AG04449 (cell line): ENCODE measurements at regions not wholly inside any gene's neighbourhood (a gene's known extent, or its start where the extent isn't known, plus 50 kb on each side); places are given as distances from the start of the nearest gene placed in this dataset.

Experiments used
- CTCF ChIA-PET: fragments of 350-600 bp; formaldehyde crosslinking; extraction: SDS; loops from one replicate; lab custom pipeline; 2021; ENCODE audit warnings: antibody characterized with exemption; lab: Yijun Ruan, JAX
- POLR2A ChIA-PET: fragments of 400-600, 350-600 bp; formaldehyde crosslinking; extraction: SDS; loops from one replicate; lab custom pipeline; 2020; ENCODE audit warnings: antibody characterized with exemption, inconsistent platforms; lab: Yijun Ruan, JAX
- DNase-seq: peaks from one replicate; pipeline ENCODE4 v3.0.0-alpha.2; 2010; ENCODE audit warnings: low read depth, low spot score
- H3K4me3 ChIP-seq: 2 replicates; pipeline ENCODE4 v1.5.1; 2011; ENCODE audit warnings: low read depth, mild to moderate bottlenecking, control low read depth, low read length
- CTCF ChIP-seq: IDR thresholded peaks from one replicate; pipeline ENCODE4 v1.5.1; 2011; ENCODE audit warnings: mild to moderate bottlenecking, moderate library complexity, low read length, control low read depth, inconsistent platforms; ENCODE audit not compliant: insufficient read depth; ENCODE audit errors: missing control alignments

- no peak for TF ChIP-seq CTCF
- CTCF ChIA-PET = interaction anchor here (1.1 kb wide), 1 partner anchor 99 kb away, joined by 3 read pairs; no protein-coding TSS in a partner anchor
- POLR2A ChIA-PET = no interaction called here
These were observed 155.4 kb downstream of the TLR5 start for GRCh38 chr1:222987674-222988076.

GRCh38 chr1:222989443-222989842, 153.6 kb downstream of the TLR5 start:
- DNase-seq = no peak
- CTCF ChIA-PET = no interaction called here
- TF ChIP-seq CTCF = no peak
- no peak overlapping the region for H3K4me3 ChIP-seq
- POLR2A ChIA-PET = no interaction called here

More at GRCh38 chr1:222987674-222988076, 155.4 kb downstream of the TLR5 start:
- no peak for DNase-seq
- H3K4me3 ChIP-seq = no peak overlapping the region

- CTCF ChIA-PET = no interaction called here
- no peak for DNase-seq
- POLR2A ChIA-PET = no interaction called here
These were observed 151.9 kb downstream of the TLR5 start for GRCh38 chr1:222991177-222991576.

GRCh38 chr1:222991908-222992307, 151.1 kb downstream of the TLR5 start:
- DNase-seq = no peak
- H3K4me3 ChIP-seq = no peak overlapping the region
- TF ChIP-seq CTCF = no peak
- POLR2A ChIA-PET = interaction anchor here (0.5 kb wide), 1 partner anchor 8 kb away, joined by 4 read pairs; no protein-coding TSS in a partner anchor
- CTCF ChIA-PET = no interaction called here

More at GRCh38 chr1:222991177-222991576, 151.9 kb downstream of the TLR5 start:
- H3K4me3 ChIP-seq = no peak overlapping the region
- no peak for TF ChIP-seq CTCF

- no peak for TF ChIP-seq CTCF
- DNase-seq = peak; percentile 21
- CTCF ChIA-PET = interaction anchor here (1.5 kb wide), 1 partner anchor 96 kb away, joined by 3 read pairs; no protein-coding TSS in a partner anchor
- H3K4me3 ChIP-seq = no peak overlapping the region
- POLR2A ChIA-PET = no interaction called here
These were observed 148.4 kb downstream of the TLR5 start for GRCh38 chr1:222994511-222995235.

- H3K4me3 ChIP-seq = no peak overlapping the region
- TF ChIP-seq CTCF = no peak
- ChIA-PET POLR2A (no interaction called here), CTCF (no interaction called here)
- DNase-seq = no peak
These were observed 147.8 kb downstream of the TLR5 start for GRCh38 chr1:222995236-222995580.
